ENCODE measurements at regions not wholly inside any gene's neighbourhood (a gene's known extent, or its start where the extent isn't known, plus 50 kb on each side); places are given as distances from the start of the nearest gene placed in this dataset.

- CTCF ChIA-PET: no interaction called here
- FAIRE-seq: no peak
- no peaks in the 10 kb centered on the region for H3K79me2 ChIP-seq (ENCODE audit: control insufficient read depth, insufficient read depth, low read length)
- 0 out of 2 replicates have a peak, but pooled peaks have one; percentile 15 for TF ChIP-seq PKNOX1 (IDR thresholded peaks at IDR 0.05)
- TF ChIP-seq TAF1 (IDR thresholded peaks at IDR 0.05; ENCODE audit: borderline replicate concordance, low read depth, low read length): no peak
- TF ChIP-seq BCL11A (IDR thresholded peaks at IDR 0.05; ENCODE audit: low read depth, low read length): 0 out of 2 replicates have a peak, but pooled peaks have one; percentile 14
- TF ChIP-seq POLR2AphosphoS5 (IDR thresholded peaks at IDR 0.05; ENCODE audit: low read length): no peak
- TF ChIP-seq HDAC6 (IDR thresholded peaks at IDR 0.05; ENCODE audit: unreplicated experiment): no peak
- TF ChIP-seq RUNX3 (IDR thresholded peaks at IDR 0.05; ENCODE audit: low read length): peak; percentile 57
- TF ChIP-seq, protein P1, sequence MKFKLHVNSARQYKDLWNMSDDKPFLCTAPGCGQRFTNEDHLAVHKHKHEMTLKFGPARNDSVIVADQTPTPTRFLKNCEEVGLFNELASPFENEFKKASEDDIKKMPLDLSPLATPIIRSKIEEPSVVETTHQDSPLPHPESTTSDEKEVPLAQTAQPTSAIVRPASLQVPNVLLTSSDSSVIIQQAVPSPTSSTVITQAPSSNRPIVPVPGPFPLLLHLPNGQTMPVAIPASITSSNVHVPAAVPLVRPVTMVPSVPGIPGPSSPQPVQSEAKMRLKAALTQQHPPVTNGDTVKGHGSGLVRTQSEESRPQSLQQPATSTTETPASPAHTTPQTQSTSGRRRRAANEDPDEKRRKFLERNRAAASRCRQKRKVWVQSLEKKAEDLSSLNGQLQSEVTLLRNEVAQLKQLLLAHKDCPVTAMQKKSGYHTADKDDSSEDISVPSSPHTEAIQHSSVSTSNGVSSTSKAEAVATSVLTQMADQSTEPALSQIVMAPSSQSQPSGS (IDR thresholded peaks at IDR 0.05; ENCODE audit: low read length): no peak
- no peak for TF ChIP-seq EED (IDR thresholded peaks at IDR 0.05; ENCODE audit: low read depth)
- TF ChIP-seq TCF7 (IDR thresholded peaks at IDR 0.05; ENCODE audit: borderline replicate concordance): 0 out of 2 replicates have a peak, but pooled peaks have one; percentile 43
- no peak for TF ChIP-seq ZZZ3 (IDR thresholded peaks at IDR 0.05; ENCODE audit: control insufficient read depth, insufficient read length, low read depth)
- TF ChIP-seq, protein P2, sequence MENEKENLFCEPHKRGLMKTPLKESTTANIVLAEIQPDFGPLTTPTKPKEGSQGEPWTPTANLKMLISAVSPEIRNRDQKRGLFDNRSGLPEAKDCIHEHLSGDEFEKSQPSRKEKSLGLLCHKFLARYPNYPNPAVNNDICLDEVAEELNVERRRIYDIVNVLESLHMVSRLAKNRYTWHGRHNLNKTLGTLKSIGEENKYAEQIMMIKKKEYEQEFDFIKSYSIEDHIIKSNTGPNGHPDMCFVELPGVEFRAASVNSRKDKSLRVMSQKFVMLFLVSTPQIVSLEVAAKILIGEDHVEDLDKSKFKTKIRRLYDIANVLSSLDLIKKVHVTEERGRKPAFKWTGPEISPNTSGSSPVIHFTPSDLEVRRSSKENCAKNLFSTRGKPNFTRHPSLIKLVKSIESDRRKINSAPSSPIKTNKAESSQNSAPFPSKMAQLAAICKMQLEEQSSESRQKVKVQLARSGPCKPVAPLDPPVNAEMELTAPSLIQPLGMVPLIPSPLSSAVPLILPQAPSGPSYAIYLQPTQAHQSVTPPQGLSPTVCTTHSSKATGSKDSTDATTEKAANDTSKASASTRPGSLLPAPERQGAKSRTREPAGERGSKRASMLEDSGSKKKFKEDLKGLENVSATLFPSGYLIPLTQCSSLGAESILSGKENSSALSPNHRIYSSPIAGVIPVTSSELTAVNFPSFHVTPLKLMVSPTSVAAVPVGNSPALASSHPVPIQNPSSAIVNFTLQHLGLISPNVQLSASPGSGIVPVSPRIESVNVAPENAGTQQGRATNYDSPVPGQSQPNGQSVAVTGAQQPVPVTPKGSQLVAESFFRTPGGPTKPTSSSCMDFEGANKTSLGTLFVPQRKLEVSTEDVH (IDR thresholded peaks at IDR 0.05; ENCODE audit: low read depth, partially characterized antibody): no peak
- TF ChIP-seq FOXM1 (IDR thresholded peaks at IDR 0.05; ENCODE audit: low read depth, low read length): no peak
- no peak for TF ChIP-seq EGR1 (IDR thresholded peaks at IDR 0.05; ENCODE audit: borderline replicate concordance in 1 of 2, low read depth in 2 of 2, low read length in 2 of 2)
- peak; percentile 33 for TF ChIP-seq JUNB (IDR thresholded peaks at IDR 0.05)
- no peak for TF ChIP-seq ZBED1 (IDR thresholded peaks at IDR 0.05; ENCODE audit: borderline replicate concordance)
- TF ChIP-seq FOS (IDR thresholded peaks at IDR 0.05; ENCODE audit: borderline replicate concordance, extremely low read depth, insufficient read length): no peak
- TF ChIP-seq IKZF1 (conservative IDR thresholded peaks at IDR 0.05): 0 out of 2 replicates have a peak, but pooled peaks have one; percentile 22
- TF ChIP-seq ZNF217 (IDR thresholded peaks at IDR 0.05): no peak
- TF ChIP-seq CHD4 (IDR thresholded peaks at IDR 0.05): no peak
- TF ChIP-seq SIX5 (IDR thresholded peaks at IDR 0.05; ENCODE audit: low read depth, low read length, severe bottlenecking): no peak
- no peaks in the 10 kb centered on the region; a peak in 1 of 4 replicates for H3K27me3 ChIP-seq (replicated peaks in 1 of 2; ENCODE audit: control insufficient read depth in 2 of 2, insufficient read depth in 2 of 2, low read length in 1 of 2)
- POLR2A ChIA-PET: no interaction called here
- H3K36me3 ChIP-seq (ENCODE audit: control insufficient read depth in 2 of 2, insufficient read depth in 2 of 2, low read length in 1 of 2): no peaks in the 10 kb centered on the region
- H3K9ac ChIP-seq (ENCODE audit: control insufficient read depth, insufficient read depth, low read length): no peak overlapping the region
- no peak overlapping the region for H3K27ac ChIP-seq (ENCODE audit: control insufficient read depth, insufficient read depth)
- 0% methylated on average over 2 of the region's 2 CpGs for WGBS (ENCODE audit: insufficient coverage, insufficient replicate concordance, low lambda C conversion rate, missing lambda C conversion rate)
- H3K4me3 ChIP-seq: no peak overlapping the region
- H2AFZ ChIP-seq (ENCODE audit: control insufficient read depth, low read depth, low read length): no peak overlapping the region
- RAD21 ChIA-PET (ENCODE audit: unreplicated experiment): no interaction called here
- H3K4me1 ChIP-seq (ENCODE audit: control insufficient read depth, insufficient read depth, low read length): no peaks in the 10 kb centered on the region
- intact Hi-C loops (cut with micrococcal nuclease; ENCODE audit: unreplicated experiment): no loop called here
- no peaks in the 10 kb centered on the region for H3K9me3 ChIP-seq (replicated peaks; ENCODE audit: control insufficient read depth, insufficient read depth, low read length)
- in situ Hi-C loops (cut with MboI): no loop called here
- H4K20me1 ChIP-seq (ENCODE audit: control insufficient read depth, insufficient read depth): no peaks in the 10 kb centered on the region
- SMC1A ChIA-PET (ENCODE audit: uncharacterized antibody, unreplicated experiment): interaction anchor here (0.7 kb wide), 1 partner anchor 31 kb away, joined by 3 read pairs; no protein-coding TSS in a partner anchor
- peak; percentile 41 for ATAC-seq
- DNase-seq (ENCODE audit: low read depth, low spot score): peak; percentile 3
- H3K4me2 ChIP-seq (ENCODE audit: control insufficient read depth, insufficient read depth): no peak overlapping the region
- no TSS peak for BruUV-seq (replicated peaks)
Measured at GRCh38 chr16:56119133-56119532, 72.2 kb upstream of the GNAO1 start.

Data from GM12878 (cell line).